WTC11 (cell line): ENCODE measurements at regions not wholly inside any gene's neighbourhood (a gene's known extent, or its start where the extent isn't known, plus 50 kb on each side); places are given as distances from the start of the nearest gene placed in this dataset.

ENCODE experiments used
- ATAC-seq: fragments of 200-7000 bp; cut with Tn5 transposase; 2 replicates; pipeline ENCODE4 v1.10.0; 2021; ENCODE audit warnings: mild to moderate bottlenecking, moderate library complexity
- CTCF ChIA-PET: fragments of 300-600 bp; sonication (Branson Sonifier 250); formaldehyde crosslinking; loops from one replicate; lab custom pipeline; 2021; ENCODE audit warnings: antibody characterized with exemption; lab: Charles Lee
- POLR2A ChIA-PET: fragments of 350-600 bp; sonication (Branson Sonifier 250); formaldehyde crosslinking; loops from one replicate; lab custom pipeline; 2021; ENCODE audit warnings: antibody characterized with exemption; lab: Charles Lee
- DNase-seq: peaks from one replicate; pipeline ENCODE4 v3.0.0; 2021; ENCODE audit warnings: low spot score
- H3K27ac Mint-ChIP-seq: 2 replicates; pipeline ENCODE4 v1.8.0; 2021; ENCODE audit warnings: mixed read lengths
- H3K27me3 Mint-ChIP-seq: 2 replicates; pipeline ENCODE4 v1.8.0; 2021; ENCODE audit warnings: low read depth, mild to moderate bottlenecking, moderate library complexity, mixed read lengths
- H3K36me3 Mint-ChIP-seq: 2 replicates; pipeline ENCODE4 v1.8.0; 2021; ENCODE audit warnings: mixed read lengths
- H3K4me1 Mint-ChIP-seq: 2 replicates; pipeline ENCODE4 v1.8.0; 2022; ENCODE audit warnings: mixed read lengths
- H3K4me3 Mint-ChIP-seq: 2 replicates; pipeline ENCODE4 v1.8.0; 2021; ENCODE audit warnings: mild to moderate bottlenecking, moderate library complexity, mixed read lengths
- H3K9me3 Mint-ChIP-seq: 2 replicates; pipeline ENCODE4 v1.8.0; 2021; ENCODE audit warnings: mixed read lengths
- CBFB ChIP-seq: sonication (generic); formaldehyde crosslinking; IDR thresholded peaks from 2 replicates; pipeline ENCODE4 v1.8.1; 2022; ENCODE audit warnings: mild to moderate bottlenecking, low read depth, missing genetic modification reagents
- CREB1 ChIP-seq: sonication (generic); formaldehyde crosslinking; IDR thresholded peaks from 2 replicates; pipeline ENCODE4 v1.8.0; 2023; ENCODE audit warnings: mild to moderate bottlenecking, missing genetic modification reagents
- GABPB1 ChIP-seq: sonication (generic); formaldehyde crosslinking; IDR thresholded peaks from 2 replicates; pipeline ENCODE4 v1.8.1; 2023; ENCODE audit warnings: mild to moderate bottlenecking, missing genetic modification reagents
- HMGA2 ChIP-seq: fragments of 250-450 bp; sonication (Bioruptor Pico); IDR thresholded peaks from 2 replicates; pipeline ENCODE4 v1.4.0; 2021; ENCODE audit warnings: mild to moderate bottlenecking, moderate library complexity
- JUN ChIP-seq: sonication (generic); formaldehyde crosslinking; IDR thresholded peaks from 2 replicates; pipeline ENCODE4 v1.8.0; 2023; ENCODE audit warnings: mild to moderate bottlenecking, missing genetic modification reagents
- KAT7 ChIP-seq: sonication (generic); formaldehyde crosslinking; IDR thresholded peaks from 2 replicates; pipeline ENCODE4 v1.8.1; 2023; ENCODE audit warnings: missing genetic modification reagents, mild to moderate bottlenecking, borderline replicate concordance
- MXD4 ChIP-seq: fragments of 250-450 bp; sonication (Bioruptor Pico); IDR thresholded peaks from 2 replicates; pipeline ENCODE4 v1.8.0; 2021; ENCODE audit warnings: mild to moderate bottlenecking, moderate library complexity, borderline replicate concordance
- TEAD1 ChIP-seq: sonication (generic); formaldehyde crosslinking; IDR thresholded peaks from 2 replicates; pipeline ENCODE4 v1.8.0; 2022; ENCODE audit warnings: mild to moderate bottlenecking, missing genetic modification reagents
- TF ChIP-seq, protein P1 (sequence below): fragments of 250-450 bp; sonication (Bioruptor Pico); IDR thresholded peaks from 2 replicates; pipeline ENCODE4 v1.9.0; 2021; ENCODE audit warnings: mild to moderate bottlenecking
- TF ChIP-seq, protein P2 (sequence below): sonication (generic); formaldehyde crosslinking; IDR thresholded peaks from 2 replicates; pipeline ENCODE4 v1.8.0; 2022; ENCODE audit warnings: mild to moderate bottlenecking, missing genetic modification reagents
- TF ChIP-seq, protein P3 (sequence below): sonication (generic); formaldehyde crosslinking; IDR thresholded peaks from 2 replicates; pipeline ENCODE4 v1.8.0; 2023; ENCODE audit warnings: mild to moderate bottlenecking, missing genetic modification reagents
- TF ChIP-seq, protein P4 (sequence below): sonication (generic); formaldehyde crosslinking; IDR thresholded peaks from 2 replicates; pipeline ENCODE4 v1.8.1; 2023; ENCODE audit warnings: mild to moderate bottlenecking, missing genetic modification reagents
- TF ChIP-seq, protein P5 (sequence below): sonication (generic); formaldehyde crosslinking; IDR thresholded peaks from 2 replicates; pipeline ENCODE4 v1.8.1; 2023; ENCODE audit warnings: mild to moderate bottlenecking, moderate library complexity, missing genetic modification reagents
- TF ChIP-seq, protein P6 (sequence below): sonication (generic); formaldehyde crosslinking; IDR thresholded peaks from 2 replicates; pipeline ENCODE4 v1.8.0; 2022; ENCODE audit warnings: mild to moderate bottlenecking, missing genetic modification reagents
- TF ChIP-seq, protein P7 (sequence below): fragments of 250-450 bp; sonication (Bioruptor Pico); conservative IDR thresholded peaks from 2 replicates; pipeline ENCODE4 v1.9.0; 2021; ENCODE audit warnings: mild to moderate bottlenecking
- TF ChIP-seq, protein P8 (sequence below): fragments of 250-450 bp; sonication (Bioruptor Pico); IDR thresholded peaks from 2 replicates; pipeline ENCODE4 v2.1.2; 2022; ENCODE audit warnings: mild to moderate bottlenecking, moderate library complexity

DNA sequence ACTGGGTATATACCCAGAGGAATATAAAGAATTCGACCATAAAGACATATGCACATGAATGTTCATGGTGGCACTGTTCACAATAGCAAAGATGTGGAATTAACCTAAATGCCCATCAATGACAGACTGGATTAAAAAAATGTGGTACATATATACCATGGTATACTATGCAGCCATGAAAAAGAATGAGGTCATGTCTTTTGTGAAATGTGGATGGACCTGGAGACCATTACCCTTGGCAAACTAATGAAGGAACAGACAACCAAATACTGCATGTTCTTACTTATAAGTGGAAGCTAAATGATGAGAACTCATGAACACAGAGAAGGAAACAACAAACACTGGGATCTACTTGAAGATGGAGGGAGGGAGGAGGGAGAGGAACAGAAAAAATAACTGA is 186.7 kb upstream of the SSTR4 start:
- no peak overlapping the region for H3K4me3 Mint-ChIP-seq
- H3K4me1 Mint-ChIP-seq, result 0 out of 2 replicates have a peak, but pooled peaks cover 3% of the 10 kb centered on the region
- peaks cover 9% of the 10 kb centered on the region for H3K9me3 Mint-ChIP-seq
- POLR2A ChIA-PET, result no interaction called here
- DNase-seq (no peak), ATAC-seq (no peak)
- peaks cover 5% of the 10 kb centered on the region for H3K27me3 Mint-ChIP-seq
- no peak for TF ChIP-seq GABPB1 (CRISPR knock-in tag)
- TF ChIP-seq, protein P1, sequence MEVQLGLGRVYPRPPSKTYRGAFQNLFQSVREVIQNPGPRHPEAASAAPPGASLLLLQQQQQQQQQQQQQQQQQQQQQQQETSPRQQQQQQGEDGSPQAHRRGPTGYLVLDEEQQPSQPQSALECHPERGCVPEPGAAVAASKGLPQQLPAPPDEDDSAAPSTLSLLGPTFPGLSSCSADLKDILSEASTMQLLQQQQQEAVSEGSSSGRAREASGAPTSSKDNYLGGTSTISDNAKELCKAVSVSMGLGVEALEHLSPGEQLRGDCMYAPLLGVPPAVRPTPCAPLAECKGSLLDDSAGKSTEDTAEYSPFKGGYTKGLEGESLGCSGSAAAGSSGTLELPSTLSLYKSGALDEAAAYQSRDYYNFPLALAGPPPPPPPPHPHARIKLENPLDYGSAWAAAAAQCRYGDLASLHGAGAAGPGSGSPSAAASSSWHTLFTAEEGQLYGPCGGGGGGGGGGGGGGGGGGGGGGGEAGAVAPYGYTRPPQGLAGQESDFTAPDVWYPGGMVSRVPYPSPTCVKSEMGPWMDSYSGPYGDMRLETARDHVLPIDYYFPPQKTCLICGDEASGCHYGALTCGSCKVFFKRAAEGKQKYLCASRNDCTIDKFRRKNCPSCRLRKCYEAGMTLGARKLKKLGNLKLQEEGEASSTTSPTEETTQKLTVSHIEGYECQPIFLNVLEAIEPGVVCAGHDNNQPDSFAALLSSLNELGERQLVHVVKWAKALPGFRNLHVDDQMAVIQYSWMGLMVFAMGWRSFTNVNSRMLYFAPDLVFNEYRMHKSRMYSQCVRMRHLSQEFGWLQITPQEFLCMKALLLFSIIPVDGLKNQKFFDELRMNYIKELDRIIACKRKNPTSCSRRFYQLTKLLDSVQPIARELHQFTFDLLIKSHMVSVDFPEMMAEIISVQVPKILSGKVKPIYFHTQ, result no peak
- TF ChIP-seq, protein P2, sequence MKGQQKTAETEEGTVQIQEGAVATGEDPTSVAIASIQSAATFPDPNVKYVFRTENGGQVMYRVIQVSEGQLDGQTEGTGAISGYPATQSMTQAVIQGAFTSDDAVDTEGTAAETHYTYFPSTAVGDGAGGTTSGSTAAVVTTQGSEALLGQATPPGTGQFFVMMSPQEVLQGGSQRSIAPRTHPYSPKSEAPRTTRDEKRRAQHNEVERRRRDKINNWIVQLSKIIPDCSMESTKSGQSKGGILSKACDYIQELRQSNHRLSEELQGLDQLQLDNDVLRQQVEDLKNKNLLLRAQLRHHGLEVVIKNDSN (CRISPR knock-in tag), result no peak
- TF ChIP-seq, protein P3, sequence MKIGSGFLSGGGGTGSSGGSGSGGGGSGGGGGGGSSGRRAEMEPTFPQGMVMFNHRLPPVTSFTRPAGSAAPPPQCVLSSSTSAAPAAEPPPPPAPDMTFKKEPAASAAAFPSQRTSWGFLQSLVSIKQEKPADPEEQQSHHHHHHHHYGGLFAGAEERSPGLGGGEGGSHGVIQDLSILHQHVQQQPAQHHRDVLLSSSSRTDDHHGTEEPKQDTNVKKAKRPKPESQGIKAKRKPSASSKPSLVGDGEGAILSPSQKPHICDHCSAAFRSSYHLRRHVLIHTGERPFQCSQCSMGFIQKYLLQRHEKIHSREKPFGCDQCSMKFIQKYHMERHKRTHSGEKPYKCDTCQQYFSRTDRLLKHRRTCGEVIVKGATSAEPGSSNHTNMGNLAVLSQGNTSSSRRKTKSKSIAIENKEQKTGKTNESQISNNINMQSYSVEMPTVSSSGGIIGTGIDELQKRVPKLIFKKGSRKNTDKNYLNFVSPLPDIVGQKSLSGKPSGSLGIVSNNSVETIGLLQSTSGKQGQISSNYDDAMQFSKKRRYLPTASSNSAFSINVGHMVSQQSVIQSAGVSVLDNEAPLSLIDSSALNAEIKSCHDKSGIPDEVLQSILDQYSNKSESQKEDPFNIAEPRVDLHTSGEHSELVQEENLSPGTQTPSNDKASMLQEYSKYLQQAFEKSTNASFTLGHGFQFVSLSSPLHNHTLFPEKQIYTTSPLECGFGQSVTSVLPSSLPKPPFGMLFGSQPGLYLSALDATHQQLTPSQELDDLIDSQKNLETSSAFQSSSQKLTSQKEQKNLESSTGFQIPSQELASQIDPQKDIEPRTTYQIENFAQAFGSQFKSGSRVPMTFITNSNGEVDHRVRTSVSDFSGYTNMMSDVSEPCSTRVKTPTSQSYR (CRISPR knock-in tag), result no peak
- TF ChIP-seq CREB1 (CRISPR knock-in tag), result no peak
- TF ChIP-seq MXD4 (CRISPR knock-in tag), result no peak
- TF ChIP-seq, protein P4, sequence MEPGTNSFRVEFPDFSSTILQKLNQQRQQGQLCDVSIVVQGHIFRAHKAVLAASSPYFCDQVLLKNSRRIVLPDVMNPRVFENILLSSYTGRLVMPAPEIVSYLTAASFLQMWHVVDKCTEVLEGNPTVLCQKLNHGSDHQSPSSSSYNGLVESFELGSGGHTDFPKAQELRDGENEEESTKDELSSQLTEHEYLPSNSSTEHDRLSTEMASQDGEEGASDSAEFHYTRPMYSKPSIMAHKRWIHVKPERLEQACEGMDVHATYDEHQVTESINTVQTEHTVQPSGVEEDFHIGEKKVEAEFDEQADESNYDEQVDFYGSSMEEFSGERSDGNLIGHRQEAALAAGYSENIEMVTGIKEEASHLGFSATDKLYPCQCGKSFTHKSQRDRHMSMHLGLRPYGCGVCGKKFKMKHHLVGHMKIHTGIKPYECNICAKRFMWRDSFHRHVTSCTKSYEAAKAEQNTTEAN, result no peak
- TF ChIP-seq HMGA2 (CRISPR knock-in tag), result no peak
- no peak for TF ChIP-seq JUN (CRISPR knock-in tag)
- TF ChIP-seq, protein P5, sequence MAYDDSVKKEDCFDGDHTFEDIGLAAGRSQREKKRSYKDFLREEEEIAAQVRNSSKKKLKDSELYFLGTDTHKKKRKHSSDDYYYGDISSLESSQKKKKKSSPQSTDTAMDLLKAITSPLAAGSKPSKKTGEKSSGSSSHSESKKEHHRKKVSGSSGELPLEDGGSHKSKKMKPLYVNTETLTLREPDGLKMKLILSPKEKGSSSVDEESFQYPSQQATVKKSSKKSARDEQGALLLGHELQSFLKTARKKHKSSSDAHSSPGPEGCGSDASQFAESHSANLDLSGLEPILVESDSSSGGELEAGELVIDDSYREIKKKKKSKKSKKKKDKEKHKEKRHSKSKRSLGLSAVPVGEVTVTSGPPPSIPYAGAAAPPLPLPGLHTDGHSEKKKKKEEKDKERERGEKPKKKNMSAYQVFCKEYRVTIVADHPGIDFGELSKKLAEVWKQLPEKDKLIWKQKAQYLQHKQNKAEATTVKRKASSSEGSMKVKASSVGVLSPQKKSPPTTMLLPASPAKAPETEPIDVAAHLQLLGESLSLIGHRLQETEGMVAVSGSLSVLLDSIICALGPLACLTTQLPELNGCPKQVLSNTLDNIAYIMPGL, result no peak
- no peak for TF ChIP-seq KAT7 (CRISPR knock-in tag)
- TF ChIP-seq, protein P6, sequence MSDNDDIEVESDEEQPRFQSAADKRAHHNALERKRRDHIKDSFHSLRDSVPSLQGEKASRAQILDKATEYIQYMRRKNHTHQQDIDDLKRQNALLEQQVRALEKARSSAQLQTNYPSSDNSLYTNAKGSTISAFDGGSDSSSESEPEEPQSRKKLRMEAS (CRISPR knock-in tag), result no peak
- TF ChIP-seq, protein P7, sequence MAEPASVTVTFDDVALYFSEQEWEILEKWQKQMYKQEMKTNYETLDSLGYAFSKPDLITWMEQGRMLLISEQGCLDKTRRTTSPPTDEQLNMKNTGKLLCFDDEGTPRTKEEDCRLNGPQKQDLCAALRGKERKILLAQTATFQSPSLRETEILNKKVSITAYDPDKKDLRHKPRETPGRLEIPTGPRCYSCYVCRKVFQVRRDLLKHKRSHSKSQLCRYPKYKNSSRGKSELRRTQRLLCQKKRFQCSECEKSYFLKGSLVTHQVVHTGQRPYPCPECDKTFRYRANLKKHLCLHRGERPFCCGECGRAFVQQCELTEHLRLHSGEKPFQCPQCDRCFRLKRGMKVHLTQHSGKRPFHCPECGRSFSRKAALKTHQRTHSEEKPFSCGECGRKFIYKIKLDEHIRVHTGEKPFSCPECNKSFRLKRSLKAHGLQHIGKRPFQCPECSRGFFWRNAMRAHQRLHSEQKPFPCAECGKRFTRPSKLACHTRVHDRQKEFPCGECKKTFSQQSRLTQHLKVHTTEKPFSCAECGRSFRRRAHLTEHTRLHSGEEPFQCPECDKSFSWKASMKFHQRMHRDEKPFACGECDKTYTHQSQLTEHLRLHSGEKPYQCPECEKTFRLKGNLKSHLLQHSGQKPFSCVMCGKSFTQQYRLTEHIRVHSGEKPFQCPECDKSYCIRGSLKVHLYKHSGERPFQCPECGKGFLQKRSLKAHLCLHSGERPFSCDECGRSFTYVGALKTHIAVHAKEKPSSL (CRISPR knock-in tag), result no peak
- TF ChIP-seq, protein P8, sequence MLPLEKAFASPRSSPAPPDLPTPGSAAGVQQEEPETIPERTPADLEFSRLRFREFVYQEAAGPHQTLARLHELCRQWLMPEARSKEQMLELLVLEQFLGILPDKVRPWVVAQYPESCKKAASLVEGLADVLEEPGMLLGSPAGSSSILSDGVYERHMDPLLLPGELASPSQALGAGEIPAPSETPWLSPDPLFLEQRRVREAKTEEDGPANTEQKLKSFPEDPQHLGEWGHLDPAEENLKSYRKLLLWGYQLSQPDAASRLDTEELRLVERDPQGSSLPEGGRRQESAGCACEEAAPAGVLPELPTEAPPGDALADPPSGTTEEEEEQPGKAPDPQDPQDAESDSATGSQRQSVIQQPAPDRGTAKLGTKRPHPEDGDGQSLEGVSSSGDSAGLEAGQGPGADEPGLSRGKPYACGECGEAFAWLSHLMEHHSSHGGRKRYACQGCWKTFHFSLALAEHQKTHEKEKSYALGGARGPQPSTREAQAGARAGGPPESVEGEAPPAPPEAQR (CRISPR knock-in tag), result no peak
- no peak for TF ChIP-seq CBFB (CRISPR knock-in tag)
- TF ChIP-seq TEAD1 (CRISPR knock-in tag), result no peak
- no peaks in the 10 kb centered on the region for H3K36me3 Mint-ChIP-seq
- CTCF ChIA-PET, result no interaction called here
- no peak overlapping the region for H3K27ac Mint-ChIP-seq
